ENCODE measurements at regions not wholly inside any gene's neighbourhood (a gene's known extent, or its start where the extent isn't known, plus 50 kb on each side); places are given as distances from the start of the nearest gene placed in this dataset.

DNA sequence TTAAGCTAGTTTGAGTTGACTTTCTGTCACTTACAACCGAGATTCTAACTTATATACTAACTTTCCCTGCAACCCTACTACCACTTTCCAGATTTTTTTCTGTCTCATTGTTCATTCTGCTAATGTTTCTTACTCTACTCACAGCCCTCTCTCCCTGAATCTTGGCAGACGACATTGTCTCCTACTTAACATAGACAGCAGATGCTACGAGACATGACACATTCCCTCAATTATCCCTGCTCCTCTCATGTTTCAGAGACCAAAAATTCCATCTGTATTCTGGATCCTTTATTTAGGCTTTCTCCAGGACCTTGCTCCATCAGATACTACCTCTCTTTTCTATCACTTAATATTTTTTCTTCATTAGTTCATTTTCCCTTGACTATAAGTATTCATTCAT is 379.1 kb upstream of the TEX13C start:
- no peak overlapping the region for H3K4me3 ChIP-seq (replicated peaks; ENCODE audit: insufficient read depth, low read length)
- H3K27me3 ChIP-seq (ENCODE audit: insufficient read depth, poor library complexity, severe bottlenecking) = no peaks in the 10 kb centered on the region
- no peak for DNase-seq (ENCODE audit: low read depth in 1 of 2, low spot score in 1 of 2)
- TF ChIP-seq, protein P1, sequence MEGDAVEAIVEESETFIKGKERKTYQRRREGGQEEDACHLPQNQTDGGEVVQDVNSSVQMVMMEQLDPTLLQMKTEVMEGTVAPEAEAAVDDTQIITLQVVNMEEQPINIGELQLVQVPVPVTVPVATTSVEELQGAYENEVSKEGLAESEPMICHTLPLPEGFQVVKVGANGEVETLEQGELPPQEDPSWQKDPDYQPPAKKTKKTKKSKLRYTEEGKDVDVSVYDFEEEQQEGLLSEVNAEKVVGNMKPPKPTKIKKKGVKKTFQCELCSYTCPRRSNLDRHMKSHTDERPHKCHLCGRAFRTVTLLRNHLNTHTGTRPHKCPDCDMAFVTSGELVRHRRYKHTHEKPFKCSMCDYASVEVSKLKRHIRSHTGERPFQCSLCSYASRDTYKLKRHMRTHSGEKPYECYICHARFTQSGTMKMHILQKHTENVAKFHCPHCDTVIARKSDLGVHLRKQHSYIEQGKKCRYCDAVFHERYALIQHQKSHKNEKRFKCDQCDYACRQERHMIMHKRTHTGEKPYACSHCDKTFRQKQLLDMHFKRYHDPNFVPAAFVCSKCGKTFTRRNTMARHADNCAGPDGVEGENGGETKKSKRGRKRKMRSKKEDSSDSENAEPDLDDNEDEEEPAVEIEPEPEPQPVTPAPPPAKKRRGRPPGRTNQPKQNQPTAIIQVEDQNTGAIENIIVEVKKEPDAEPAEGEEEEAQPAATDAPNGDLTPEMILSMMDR (IDR thresholded peaks at IDR 0.05; ENCODE audit: insufficient read depth, low read length) = no peak
- TF ChIP-seq, protein P2, sequence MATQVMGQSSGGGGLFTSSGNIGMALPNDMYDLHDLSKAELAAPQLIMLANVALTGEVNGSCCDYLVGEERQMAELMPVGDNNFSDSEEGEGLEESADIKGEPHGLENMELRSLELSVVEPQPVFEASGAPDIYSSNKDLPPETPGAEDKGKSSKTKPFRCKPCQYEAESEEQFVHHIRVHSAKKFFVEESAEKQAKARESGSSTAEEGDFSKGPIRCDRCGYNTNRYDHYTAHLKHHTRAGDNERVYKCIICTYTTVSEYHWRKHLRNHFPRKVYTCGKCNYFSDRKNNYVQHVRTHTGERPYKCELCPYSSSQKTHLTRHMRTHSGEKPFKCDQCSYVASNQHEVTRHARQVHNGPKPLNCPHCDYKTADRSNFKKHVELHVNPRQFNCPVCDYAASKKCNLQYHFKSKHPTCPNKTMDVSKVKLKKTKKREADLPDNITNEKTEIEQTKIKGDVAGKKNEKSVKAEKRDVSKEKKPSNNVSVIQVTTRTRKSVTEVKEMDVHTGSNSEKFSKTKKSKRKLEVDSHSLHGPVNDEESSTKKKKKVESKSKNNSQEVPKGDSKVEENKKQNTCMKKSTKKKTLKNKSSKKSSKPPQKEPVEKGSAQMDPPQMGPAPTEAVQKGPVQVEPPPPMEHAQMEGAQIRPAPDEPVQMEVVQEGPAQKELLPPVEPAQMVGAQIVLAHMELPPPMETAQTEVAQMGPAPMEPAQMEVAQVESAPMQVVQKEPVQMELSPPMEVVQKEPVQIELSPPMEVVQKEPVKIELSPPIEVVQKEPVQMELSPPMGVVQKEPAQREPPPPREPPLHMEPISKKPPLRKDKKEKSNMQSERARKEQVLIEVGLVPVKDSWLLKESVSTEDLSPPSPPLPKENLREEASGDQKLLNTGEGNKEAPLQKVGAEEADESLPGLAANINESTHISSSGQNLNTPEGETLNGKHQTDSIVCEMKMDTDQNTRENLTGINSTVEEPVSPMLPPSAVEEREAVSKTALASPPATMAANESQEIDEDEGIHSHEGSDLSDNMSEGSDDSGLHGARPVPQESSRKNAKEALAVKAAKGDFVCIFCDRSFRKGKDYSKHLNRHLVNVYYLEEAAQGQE (IDR thresholded peaks at IDR 0.05; ENCODE audit: insufficient replicate concordance, low read depth) = no peak
- TF ChIP-seq SPI1 (IDR thresholded peaks at IDR 0.05; ENCODE audit: borderline replicate concordance, low read depth) = no peak
- TF ChIP-seq POLR2AphosphoS5 (IDR thresholded peaks at IDR 0.05; ENCODE audit: low read depth) = no peak
- TF ChIP-seq GABPA (IDR thresholded peaks at IDR 0.05; ENCODE audit: low read depth) = no peak
- no peak overlapping the region for H3K27ac ChIP-seq (replicated peaks)

DNA sequence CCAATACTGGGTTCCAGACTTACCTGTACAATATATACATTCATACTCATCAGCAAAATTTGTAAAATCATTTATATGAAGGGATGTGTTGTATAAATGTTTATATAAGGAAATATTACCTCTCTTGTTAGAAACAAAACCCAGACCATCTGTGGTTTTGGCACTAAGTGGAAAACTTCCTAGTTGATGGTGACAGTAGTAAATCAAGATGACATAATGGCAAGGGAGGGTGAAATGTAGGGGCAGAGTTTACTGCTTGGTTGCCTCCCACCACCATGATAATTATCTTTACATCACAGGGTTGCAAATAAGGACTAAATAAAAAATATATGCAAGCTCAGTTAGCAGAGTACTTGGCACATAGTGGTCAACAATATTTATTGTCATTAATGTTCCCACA is 365.3 kb upstream of the TEX13C start:
- TF ChIP-seq SPI1 (IDR thresholded peaks at IDR 0.05; ENCODE audit: borderline replicate concordance, low read depth) (no peak), POLR2AphosphoS5 (IDR thresholded peaks at IDR 0.05; ENCODE audit: low read depth) (no peak), GABPA (IDR thresholded peaks at IDR 0.05; ENCODE audit: low read depth) (no peak)
- TF ChIP-seq, protein P2 (IDR thresholded peaks at IDR 0.05; ENCODE audit: insufficient replicate concordance, low read depth) = no peak
- TF ChIP-seq, protein P1 (IDR thresholded peaks at IDR 0.05; ENCODE audit: insufficient read depth, low read length) = no peak
- no peak overlapping the region for H3K27ac ChIP-seq (replicated peaks)
- H3K27me3 ChIP-seq (ENCODE audit: insufficient read depth, poor library complexity, severe bottlenecking) = no peaks in the 10 kb centered on the region
- no peak for DNase-seq (ENCODE audit: low read depth in 1 of 2, low spot score in 1 of 2)
- no peak overlapping the region for H3K4me3 ChIP-seq (replicated peaks; ENCODE audit: insufficient read depth, low read length)

DNA sequence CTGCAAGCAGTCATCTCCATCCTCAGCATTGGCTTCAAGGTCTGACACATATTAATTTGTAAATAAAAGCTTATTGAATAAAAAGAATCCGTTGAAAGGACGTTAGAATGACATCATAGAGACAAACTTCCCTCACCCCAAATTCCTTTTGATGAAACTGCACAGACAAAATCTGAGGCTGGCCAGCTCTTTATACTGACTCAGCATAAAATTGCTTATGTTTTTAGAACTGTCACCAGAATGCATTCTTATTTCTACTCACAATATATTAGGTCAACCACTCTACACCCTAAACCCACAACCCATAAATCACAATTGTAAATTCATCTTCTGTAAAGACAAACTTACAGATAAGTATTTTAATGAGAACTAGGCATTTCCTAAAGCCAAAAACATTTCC is 359.2 kb upstream of the TEX13C start:
- TF ChIP-seq GABPA (IDR thresholded peaks at IDR 0.05; ENCODE audit: low read depth) (no peak), POLR2AphosphoS5 (IDR thresholded peaks at IDR 0.05; ENCODE audit: low read depth) (no peak), SPI1 (IDR thresholded peaks at IDR 0.05; ENCODE audit: borderline replicate concordance, low read depth) (no peak)
- TF ChIP-seq, protein P1 (IDR thresholded peaks at IDR 0.05; ENCODE audit: insufficient read depth, low read length) = no peak
- TF ChIP-seq, protein P2 (IDR thresholded peaks at IDR 0.05; ENCODE audit: insufficient replicate concordance, low read depth) = no peak

More for the DNA sequence above, 359.2 kb upstream of the TEX13C start:
- no peak for DNase-seq (ENCODE audit: low read depth in 1 of 2, low spot score in 1 of 2)
- Histone ChIP-seq H3K27me3 (ENCODE audit: insufficient read depth, poor library complexity, severe bottlenecking) (no peaks in the 10 kb centered on the region), H3K27ac (replicated peaks) (no peak overlapping the region), H3K4me3 (replicated peaks; ENCODE audit: insufficient read depth, low read length) (no peak overlapping the region)

Measured in HL-60 (cell line).